H9 (cell line): ENCODE measurements at regions not wholly inside any gene's neighbourhood (a gene's known extent, or its start where the extent isn't known, plus 50 kb on each side); places are given as distances from the start of the nearest gene placed in this dataset.

Experiments
- DNase-seq: peaks from one replicate; pipeline ENCODE4 v3.0.0-alpha.2; 2017
- H2AFZ ChIP-seq: one replicate; pipeline ENCODE4 v1.6.1; 2013; ENCODE audit warnings: mild to moderate bottlenecking, low read length, control low read depth, moderate library complexity
- H2AK5ac ChIP-seq: 2 replicates; pipeline ENCODE4 v1.6.1; 2013; ENCODE audit warnings: low read length, control low read depth, mixed read lengths; ENCODE audit not compliant: insufficient read length
- H2BK120ac ChIP-seq: one replicate; pipeline ENCODE4 v1.6.1; 2013; ENCODE audit warnings: low read depth, mild to moderate bottlenecking, low read length, control low read depth, inconsistent platforms; ENCODE audit not compliant: poor library complexity, severe bottlenecking
- H2BK12ac ChIP-seq: 2 replicates; pipeline ENCODE4 v1.6.1; 2013; ENCODE audit warnings: low read length, control low read depth, mixed read lengths, low read depth; ENCODE audit not compliant: insufficient read length
- H2BK15ac ChIP-seq: 2 replicates; pipeline ENCODE4 v1.6.1; 2013; ENCODE audit warnings: low read depth, low read length, control low read depth
- H2BK20ac ChIP-seq: one replicate; pipeline ENCODE4 v1.6.1; 2013; ENCODE audit warnings: low read depth, mild to moderate bottlenecking, low read length, control low read depth, inconsistent platforms; ENCODE audit not compliant: poor library complexity, severe bottlenecking
- H2BK5ac ChIP-seq: 2 replicates; pipeline ENCODE4 v1.6.1; 2013; ENCODE audit warnings: low read length, control low read depth, mixed read lengths; ENCODE audit not compliant: insufficient read length
- H3K14ac ChIP-seq: 2 replicates; pipeline ENCODE4 v1.6.1; 2013; ENCODE audit warnings: low read length, control low read depth; ENCODE audit not compliant: insufficient read depth
- H3K18ac ChIP-seq: 2 replicates; pipeline ENCODE4 v1.6.1; 2013; ENCODE audit warnings: low read depth, mild to moderate bottlenecking, mixed read lengths, low read length, control low read depth; ENCODE audit not compliant: insufficient read length
- H3K23ac ChIP-seq: 2 replicates; pipeline ENCODE4 v1.6.1; 2013; ENCODE audit warnings: low read length, control low read depth, mixed read lengths, low read depth; ENCODE audit not compliant: insufficient read length
- H3K23me2 ChIP-seq: 2 replicates; pipeline ENCODE4 v1.6.1; 2013; ENCODE audit warnings: low read depth, mild to moderate bottlenecking, mixed read lengths, low read length, control low read depth; ENCODE audit not compliant: insufficient read length, poor library complexity, severe bottlenecking
- H3K27ac ChIP-seq: 2 replicates; pipeline ENCODE4 v1.5.1; 2013; ENCODE audit warnings: low read length, control low read depth, mixed read lengths, low read depth; ENCODE audit not compliant: insufficient read length
- H3K27me3 ChIP-seq: 2 replicates; pipeline ENCODE4 v1.6.1; 2013; ENCODE audit warnings: low read length, control low read depth, inconsistent platforms; ENCODE audit not compliant: insufficient read depth
- H3K4ac ChIP-seq: 2 replicates; pipeline ENCODE4 v1.6.1; 2013; ENCODE audit warnings: low read depth, mild to moderate bottlenecking, control low read depth, inconsistent platforms, low read length, moderate library complexity
- H3K4me1 ChIP-seq: 2 replicates; pipeline ENCODE4 v1.6.1; 2013; ENCODE audit warnings: low read length, control low read depth, inconsistent platforms; ENCODE audit not compliant: insufficient read depth
- H3K4me2 ChIP-seq: 2 replicates; pipeline ENCODE4 v1.6.1; 2013; ENCODE audit warnings: low read length, control low read depth, mixed read lengths; ENCODE audit not compliant: insufficient read length, insufficient read depth
- H3K56ac ChIP-seq: 2 replicates; pipeline ENCODE4 v1.6.1; 2013; ENCODE audit warnings: low read depth, mild to moderate bottlenecking, mixed read lengths, low read length, control low read depth; ENCODE audit not compliant: insufficient read length
- H3K79me1 ChIP-seq: 2 replicates; pipeline ENCODE4 v1.6.1; 2013; ENCODE audit warnings: low read depth, mild to moderate bottlenecking, moderate library complexity, low read length, control low read depth, inconsistent platforms; ENCODE audit not compliant: insufficient read depth, poor library complexity, severe bottlenecking
- H3K79me2 ChIP-seq: 2 replicates; pipeline ENCODE4 v1.6.1; 2013; ENCODE audit warnings: low read length, control low read depth, inconsistent platforms; ENCODE audit not compliant: insufficient read depth
- H3K9ac ChIP-seq: 2 replicates; pipeline ENCODE4 v1.6.1; 2013; ENCODE audit warnings: low read length, control low read depth, mixed read lengths; ENCODE audit not compliant: insufficient read length; ENCODE audit errors: extremely low read depth
- H3K9me3 ChIP-seq: one replicate; pipeline ENCODE4 v1.6.1; 2013; ENCODE audit warnings: low read depth, low read length, inconsistent platforms; ENCODE audit not compliant: control insufficient read depth
- H3T11ph ChIP-seq: one replicate; pipeline ENCODE4 v1.6.1; 2013; ENCODE audit warnings: mild to moderate bottlenecking, low read length, control low read depth, inconsistent platforms
- H4K20me1 ChIP-seq: one replicate; pipeline ENCODE4 v1.6.1; 2013; ENCODE audit not compliant: control insufficient read depth, insufficient read length, insufficient read depth
- H4K5ac ChIP-seq: 2 replicates; pipeline ENCODE4 v1.6.1; 2013; ENCODE audit warnings: low read depth, mild to moderate bottlenecking, mixed read lengths, low read length, control low read depth; ENCODE audit not compliant: insufficient read length
- H4K8ac ChIP-seq: replicated peaks from 2 replicates; pipeline ENCODE4 v1.6.1; 2013; ENCODE audit warnings: low read length, control low read depth, mixed read lengths, low read depth; ENCODE audit not compliant: insufficient read length
- H4K91ac ChIP-seq: 2 replicates; pipeline ENCODE4 v1.6.1; 2013; ENCODE audit warnings: low read depth, mild to moderate bottlenecking, moderate library complexity, mixed read lengths, low read length, control low read depth; ENCODE audit not compliant: insufficient read length
- H3K27ac Mint-ChIP-seq, 3 experiments: 2 replicates in 2 of 3; 3 replicates in 1 of 3; pipeline ENCODE4 v1.8.0; 2020 to 2021; ENCODE audit warnings: mixed read lengths in 3 of 3, mild to moderate bottlenecking in 1 of 3, moderate library complexity in 1 of 3
- H3K27me3 Mint-ChIP-seq: 2 replicates; pipeline ENCODE4 v1.8.0; 2021; ENCODE audit warnings: low read depth, mild to moderate bottlenecking, moderate library complexity, mixed read lengths
- H3K36me3 Mint-ChIP-seq, 3 experiments: 2 replicates in 2 of 3; 3 replicates in 1 of 3; pipeline ENCODE4 v1.8.0; 2020 to 2021; ENCODE audit warnings: low read depth in 3 of 3, mixed read lengths in 3 of 3; ENCODE audit not compliant: insufficient read depth in 1 of 3
- H3K4me1 Mint-ChIP-seq, 2 experiments: 2 replicates each; pipeline ENCODE4 v1.8.0; 2020; ENCODE audit warnings: mixed read lengths in 2 of 2
- H3K4me3 Mint-ChIP-seq, 2 experiments: 2 replicates in 1 of 2; 3 replicates in 1 of 2; pipeline ENCODE4 v1.8.0; 2020 to 2021; ENCODE audit warnings: mild to moderate bottlenecking in 2 of 2, mixed read lengths in 2 of 2, moderate library complexity in 1 of 2
- H3K9me3 Mint-ChIP-seq, 2 experiments: 2 replicates in 1 of 2; 3 replicates in 1 of 2; pipeline ENCODE4 v1.8.0; 2020; ENCODE audit warnings: mild to moderate bottlenecking in 2 of 2, mixed read lengths in 2 of 2, moderate library complexity in 1 of 2
- WGBS: extraction: QIAGEN DNeasy Blood & Tissue Kit; methylation state at CpG from one replicate; pipeline ENCODE4 v1.1.7; 2013; ENCODE audit warnings: missing lambda C conversion rate, low lambda C conversion rate, mixed read lengths; ENCODE audit not compliant: insufficient read length; ENCODE audit errors: extremely low coverage; 5-methylcytosine and 5-hydroxymethylcytosine counted together
- TF ChIP-seq, protein P1 (sequence below): fragments of 200-600 bp; sonication (generic); conservative IDR thresholded peaks from 3 replicates; pipeline ENCODE4 v1.8.0; 2021; ENCODE audit warnings: antibody characterized with exemption, mild to moderate bottlenecking

DNA sequence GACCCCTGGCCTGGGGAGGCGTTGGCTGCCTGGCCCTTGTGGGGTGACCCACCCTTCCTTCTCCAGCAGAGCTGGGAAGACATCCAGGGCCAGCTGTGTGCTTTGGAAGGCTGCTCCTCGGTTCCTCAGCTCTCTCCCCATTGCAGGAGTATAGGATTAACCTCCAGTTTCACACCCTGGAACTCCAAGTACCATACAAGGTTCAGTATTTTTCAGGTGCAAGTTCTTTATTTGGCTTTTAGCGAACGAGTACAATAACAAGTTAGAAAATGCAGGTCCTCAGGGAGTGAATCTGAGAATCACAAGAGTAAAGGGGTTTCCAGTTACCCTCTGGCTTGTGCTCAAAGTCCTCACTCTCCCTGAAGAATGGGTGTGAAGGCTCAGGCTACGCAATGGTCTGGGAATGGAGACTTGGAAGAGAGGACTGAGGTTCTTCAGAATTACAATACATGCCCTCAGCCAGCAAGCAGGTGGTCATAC lies 101.2 kb downstream of the APOB start:
- H2BK15ac ChIP-seq: no peak overlapping the region
- no peak overlapping the region for H4K91ac ChIP-seq
- no peaks in the 10 kb centered on the region for H3K9me3 ChIP-seq
- no peak overlapping the region for H3K56ac ChIP-seq
- no peak overlapping the region for H3K14ac ChIP-seq
- no peak overlapping the region for H3K18ac ChIP-seq
- H4K5ac ChIP-seq: no peak overlapping the region
- no peaks in the 10 kb centered on the region for H3K4me1 ChIP-seq
- no CpG with 5 or more reads among the region's 5 CpGs for WGBS
- no peak overlapping the region for H3K4ac ChIP-seq
- no peak overlapping the region for H2BK120ac ChIP-seq
- no peak overlapping the region for H2AFZ ChIP-seq
- peaks cover 14% of the 10 kb centered on the region for H3K27me3 Mint-ChIP-seq
- no peak overlapping the region for H3K27ac ChIP-seq
- no peak overlapping the region for H3T11ph ChIP-seq
- no peak overlapping the region for H2BK12ac ChIP-seq
- no peaks in the 10 kb centered on the region; a peak in 1 of 5 replicates for H3K9me3 Mint-ChIP-seq
- H2BK20ac ChIP-seq: no peak overlapping the region
- no peaks in the 10 kb centered on the region for H4K20me1 ChIP-seq
- H2BK5ac ChIP-seq: no peak overlapping the region
- no peaks in the 10 kb centered on the region for H3K27me3 ChIP-seq
- H4K8ac ChIP-seq: no peak overlapping the region
- no peak overlapping the region for H2AK5ac ChIP-seq
- H3K4me1 Mint-ChIP-seq: peaks cover 5 to 8% of the 10 kb centered on the region in 2 experiments; a peak in 3 of 4 replicates
- no peak for DNase-seq
- H3K27ac Mint-ChIP-seq: no peak overlapping the region
- H3K79me2 ChIP-seq: no peaks in the 10 kb centered on the region
- no peak overlapping the region for H3K4me3 Mint-ChIP-seq
- H3K4me2 ChIP-seq: no peak overlapping the region
- H3K79me1 ChIP-seq: no peaks in the 10 kb centered on the region
- H3K23me2 ChIP-seq: no peaks in the 10 kb centered on the region
- TF ChIP-seq, protein P1, sequence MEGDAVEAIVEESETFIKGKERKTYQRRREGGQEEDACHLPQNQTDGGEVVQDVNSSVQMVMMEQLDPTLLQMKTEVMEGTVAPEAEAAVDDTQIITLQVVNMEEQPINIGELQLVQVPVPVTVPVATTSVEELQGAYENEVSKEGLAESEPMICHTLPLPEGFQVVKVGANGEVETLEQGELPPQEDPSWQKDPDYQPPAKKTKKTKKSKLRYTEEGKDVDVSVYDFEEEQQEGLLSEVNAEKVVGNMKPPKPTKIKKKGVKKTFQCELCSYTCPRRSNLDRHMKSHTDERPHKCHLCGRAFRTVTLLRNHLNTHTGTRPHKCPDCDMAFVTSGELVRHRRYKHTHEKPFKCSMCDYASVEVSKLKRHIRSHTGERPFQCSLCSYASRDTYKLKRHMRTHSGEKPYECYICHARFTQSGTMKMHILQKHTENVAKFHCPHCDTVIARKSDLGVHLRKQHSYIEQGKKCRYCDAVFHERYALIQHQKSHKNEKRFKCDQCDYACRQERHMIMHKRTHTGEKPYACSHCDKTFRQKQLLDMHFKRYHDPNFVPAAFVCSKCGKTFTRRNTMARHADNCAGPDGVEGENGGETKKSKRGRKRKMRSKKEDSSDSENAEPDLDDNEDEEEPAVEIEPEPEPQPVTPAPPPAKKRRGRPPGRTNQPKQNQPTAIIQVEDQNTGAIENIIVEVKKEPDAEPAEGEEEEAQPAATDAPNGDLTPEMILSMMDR: no peak
- no peaks in the 10 kb centered on the region for H3K36me3 Mint-ChIP-seq
- H3K9ac ChIP-seq: no peak overlapping the region
- H3K23ac ChIP-seq: no peak overlapping the region
